Liver (tissue), 7 donors: ENCODE measurements at regions not wholly inside any gene's neighbourhood (a gene's known extent, or its start where the extent isn't known, plus 50 kb on each side); places are given as distances from the start of the nearest gene placed in this dataset.

Source experiments
- DNase-seq: peaks from one replicate; pipeline ENCODE4 v3.0.0-alpha.2; 2017; ENCODE audit warnings: low spot score
- H3K27ac ChIP-seq, 2 donors: one replicate each; pipeline ENCODE4 v1.7.0; 2013; ENCODE audit warnings: inconsistent platforms in 2 of 2, low read length in 2 of 2, control low read depth in 1 of 2, low read depth in 1 of 2, mild to moderate bottlenecking in 1 of 2
- H3K27me3 ChIP-seq, 4 donors: one replicate each; pipeline versions ENCODE4 v1.6.1 to v1.7.0; 2013; ENCODE audit warnings: low read length in 3 of 4, inconsistent platforms in 1 of 4, mild to moderate bottlenecking in 1 of 4, moderate library complexity in 1 of 4; ENCODE audit not compliant: control insufficient read depth in 4 of 4, insufficient read depth in 4 of 4
- H3K36me3 ChIP-seq, 4 donors: one replicate each; pipeline versions ENCODE4 v1.6.1 to v1.7.0; 2013; ENCODE audit warnings: low read length in 3 of 4, mild to moderate bottlenecking in 3 of 4, low read depth in 1 of 4, moderate library complexity in 1 of 4; ENCODE audit not compliant: control insufficient read depth in 4 of 4, insufficient read depth in 3 of 4
- H3K4me1 ChIP-seq, 4 donors: one replicate each; pipeline versions ENCODE4 v1.6.1 to v1.7.0; 2013; ENCODE audit warnings: low read length in 3 of 4, mild to moderate bottlenecking in 3 of 4, moderate library complexity in 1 of 4; ENCODE audit not compliant: control insufficient read depth in 4 of 4, insufficient read depth in 4 of 4
- H3K4me3 ChIP-seq, 3 donors: one replicate each; pipeline versions ENCODE4 v1.6.1 to v1.7.0; 2013; ENCODE audit warnings: low read length in 3 of 3, control low read depth in 1 of 3, low read depth in 1 of 3, mild to moderate bottlenecking in 1 of 3
- H3K9ac ChIP-seq, 2 donors: one replicate each; pipeline ENCODE4 v1.7.0; 2013; ENCODE audit warnings: low read length in 2 of 2, mild to moderate bottlenecking in 2 of 2, moderate library complexity in 2 of 2, control low read depth in 1 of 2, low read depth in 1 of 2
- H3K9me3 ChIP-seq, 4 donors: one replicate each; pipeline versions ENCODE4 v1.6.1 to v1.7.0; 2013; ENCODE audit warnings: low read length in 3 of 4; ENCODE audit not compliant: control insufficient read depth in 4 of 4
- ATF3 ChIP-seq: IDR thresholded peaks from 2 replicates; pipeline ENCODE4 v1.6.1; 2016; ENCODE audit warnings: antibody characterized with exemption
- EGR1 ChIP-seq, 2 donors: IDR thresholded peaks; 2 replicates each; pipeline ENCODE4 v1.6.1; 2016 to 2018; ENCODE audit warnings: antibody characterized with exemption in 2 of 2, low read depth in 2 of 2
- FOXA1 ChIP-seq: IDR thresholded peaks from 2 replicates; pipeline ENCODE4 v1.6.1; 2016; ENCODE audit warnings: antibody characterized with exemption
- FOXA2 ChIP-seq: IDR thresholded peaks from 2 replicates; pipeline ENCODE4 v1.6.1; 2016; ENCODE audit warnings: antibody characterized with exemption
- GABPA ChIP-seq, 2 donors: IDR thresholded peaks in 1 of 2; conservative IDR thresholded peaks in 1 of 2; 2 replicates each; pipeline ENCODE4 v1.6.1; 2016; ENCODE audit warnings: antibody characterized with exemption in 2 of 2, mild to moderate bottlenecking in 1 of 2, moderate library complexity in 1 of 2
- HNF4A ChIP-seq, 2 donors: conservative IDR thresholded peaks; 2 replicates each; pipeline ENCODE4 v1.6.1; 2016; ENCODE audit warnings: antibody characterized with exemption in 2 of 2, mild to moderate bottlenecking in 2 of 2
- MAX ChIP-seq: IDR thresholded peaks from 2 replicates; pipeline ENCODE4 v1.6.1; 2016; ENCODE audit warnings: antibody characterized with exemption
- NR2F2 ChIP-seq: IDR thresholded peaks from 2 replicates; pipeline ENCODE4 v1.6.1; 2016; ENCODE audit warnings: antibody characterized with exemption
- REST ChIP-seq: IDR thresholded peaks from 2 replicates; pipeline ENCODE4 v1.6.1; 2016; ENCODE audit warnings: antibody characterized with exemption, mild to moderate bottlenecking
- RXRA ChIP-seq, 2 donors: IDR thresholded peaks; 2 replicates each; pipeline ENCODE4 v1.6.1; 2017 to 2018; ENCODE audit warnings: antibody characterized with exemption in 2 of 2, mild to moderate bottlenecking in 1 of 2
- SP1 ChIP-seq: IDR thresholded peaks from 2 replicates; pipeline ENCODE4 v1.6.1; 2018; ENCODE audit warnings: antibody characterized with exemption, mild to moderate bottlenecking
- TAF1 ChIP-seq: conservative IDR thresholded peaks from 2 replicates; pipeline ENCODE4 v1.6.1; 2016; ENCODE audit warnings: antibody characterized with exemption, mild to moderate bottlenecking
- ZBTB33 ChIP-seq: IDR thresholded peaks from 2 replicates; pipeline ENCODE4 v1.6.1; 2016; ENCODE audit warnings: antibody characterized with exemption
- WGBS: extraction: QIAGEN DNeasy Blood & Tissue Kit; methylation state at CpG from one replicate; pipeline ENCODE4 v1.1.7; 2013; 5-methylcytosine and 5-hydroxymethylcytosine counted together
- donor health status: healthy.
- donor health status: healthy.
- donor health status: healthy.
- donor health status: healthy.

GRCh38 chr1:55396381-55396891 lies 181.3 kb upstream of the USP24 start (continued):
- TF ChIP-seq TAF1: no peak
- no peak for TF ChIP-seq HNF4A (conservative IDR thresholded peaks at IDR 0.05)
- no peak for TF ChIP-seq GABPA (IDR thresholded peaks at IDR 0.05 in 1 of 2, conservative IDR thresholded peaks at IDR 0.05 in 1 of 2)
- TF ChIP-seq FOXA1: no peak
- TF ChIP-seq RXRA (IDR thresholded peaks at IDR 0.05): no peak
- no peak for TF ChIP-seq SP1

- Histone ChIP-seq H3K9me3 (peaks cover 0 to 6% (median 1%) of the 10 kb centered on the region in 4 donors), H3K36me3 (no peaks in the 10 kb centered on the region), H3K27ac (no peak overlapping the region), H3K4me3 (no peak overlapping the region), H3K4me1 (no peaks in the 10 kb centered on the region), H3K27me3 (no peaks in the 10 kb centered on the region), H3K9ac (no peak overlapping the region)
- no peak for DNase-seq
- TF ChIP-seq NR2F2 (no peak), RXRA (IDR thresholded peaks at IDR 0.05) (no peak), FOXA1 (no peak), MAX (no peak), GABPA (IDR thresholded peaks at IDR 0.05 in 1 of 2, conservative IDR thresholded peaks at IDR 0.05 in 1 of 2) (no peak), FOXA2 (no peak), EGR1 (IDR thresholded peaks at IDR 0.05; ENCODE audit: low read depth in 2 of 2) (no peak), ZBTB33 (no peak)
Measured at GRCh38 chr1:55388960-55389359, 173.8 kb upstream of the USP24 start.

GRCh38 chr1:55387145-55387544 lies 172.0 kb upstream of the USP24 start:
- Histone ChIP-seq H3K36me3 (no peaks in the 10 kb centered on the region), H3K27me3 (no peaks in the 10 kb centered on the region), H3K9me3 (peaks cover 0 to 6% (median 1%) of the 10 kb centered on the region in 4 donors), H3K4me1 (no peaks in the 10 kb centered on the region), H3K27ac (no peak overlapping the region), H3K4me3 (no peak overlapping the region), H3K9ac (no peak overlapping the region)
- no peak for TF ChIP-seq TAF1
- TF ChIP-seq ZBTB33: no peak
- no peak for DNase-seq
- 91% methylated on average over 2 of the region's 2 CpGs for WGBS

- no peaks in the 10 kb centered on the region for H3K27me3 ChIP-seq
- no peak overlapping the region for H3K9ac ChIP-seq
- no peaks in the 10 kb centered on the region for H3K4me1 ChIP-seq
- no peak for DNase-seq
- H3K27ac ChIP-seq: no peak overlapping the region
- H3K9me3 ChIP-seq: peaks cover 0 to 6% (median 1%) of the 10 kb centered on the region in 4 donors
- no peaks in the 10 kb centered on the region for H3K36me3 ChIP-seq
- H3K4me3 ChIP-seq: no peak overlapping the region
- WGBS: 82% methylated on average over 4 of the region's 4 CpGs
- TF ChIP-seq ATF3: no peak
- no peak for TF ChIP-seq MAX
- TF ChIP-seq HNF4A (conservative IDR thresholded peaks at IDR 0.05): no peak
- TF ChIP-seq TAF1: no peak
- TF ChIP-seq ZBTB33: no peak
- TF ChIP-seq NR2F2: no peak
- no peak for TF ChIP-seq GABPA (IDR thresholded peaks at IDR 0.05 in 1 of 2, conservative IDR thresholded peaks at IDR 0.05 in 1 of 2)
- TF ChIP-seq REST: no peak
Measured at GRCh38 chr1:55386456-55386855, 171.3 kb upstream of the USP24 start.
